Activated CD4-positive, CD25-positive, alpha-beta regulatory T cell treated with anti-CD3 and anti-CD28 coated beads, Interleukin-2, amount 50 U/mL, for 72 hours (primary cell): ENCODE measurements at regions not wholly inside any gene's neighbourhood (a gene's known extent, or its start where the extent isn't known, plus 50 kb on each side); places are given as distances from the start of the nearest gene placed in this dataset.

ENCODE experiments used
- DNase-seq: peaks from one replicate; pipeline ENCODE4 v3.0.0; 2021

GRCh38 chr12:111102102-111102739, 181.8 kb upstream of the MYL2 start:
- DNase-seq: no peak

GRCh38 chr12:111101003-111101402, 180.6 kb upstream of the MYL2 start:
- no peak for DNase-seq

- no peak for DNase-seq
These were observed 180.2 kb upstream of the MYL2 start for GRCh38 chr12:111100554-111100953.

GRCh38 chr12:111100003-111100402, 179.6 kb upstream of the MYL2 start:
- no peak for DNase-seq

GRCh38 chr12:111099186-111099585, 178.8 kb upstream of the MYL2 start:
- DNase-seq: no peak

GRCh38 chr12:111094157-111095010, 174.0 kb upstream of the MYL2 start:
- no peak for DNase-seq

GRCh38 chr12:111093428-111094142, 173.2 kb upstream of the MYL2 start:
- DNase-seq: no peak

GRCh38 chr12:111091051-111091450, 170.7 kb upstream of the MYL2 start:
- no peak for DNase-seq

- DNase-seq: no peak
These were observed 169.2 kb upstream of the MYL2 start for GRCh38 chr12:111089616-111090015.

GRCh38 chr12:111088409-111088808, 168.0 kb upstream of the MYL2 start:
- DNase-seq: no peak

GRCh38 chr12:111086947-111087700, 166.7 kb upstream of the MYL2 start:
- no peak for DNase-seq

- DNase-seq: no peak
These were observed 164.7 kb upstream of the MYL2 start for GRCh38 chr12:111085096-111085495.

- DNase-seq: no peak
These were observed 164.2 kb upstream of the MYL2 start for GRCh38 chr12:111084605-111085004.

- DNase-seq: no peak
These were observed 163.8 kb upstream of the MYL2 start for GRCh38 chr12:111084158-111084557.

- DNase-seq: no peak
These were observed 161.2 kb upstream of the MYL2 start for GRCh38 chr12:111081600-111081999.

- DNase-seq: no peak
These were observed 158.4 kb upstream of the MYL2 start for GRCh38 chr12:111078731-111079130.

GRCh38 chr12:111076611-111077451, 156.5 kb upstream of the MYL2 start:
- no peak for DNase-seq

GRCh38 chr12:111076199-111076598, 155.8 kb upstream of the MYL2 start:
- DNase-seq: no peak

- DNase-seq: no peak
These were observed 154.6 kb upstream of the MYL2 start for GRCh38 chr12:111074965-111075364.

GRCh38 chr12:111074559-111074958, 154.2 kb upstream of the MYL2 start:
- no peak for DNase-seq

- DNase-seq: no peak
These were observed 153.0 kb upstream of the MYL2 start for GRCh38 chr12:111073370-111073769.

- no peak for DNase-seq
These were observed 151.9 kb upstream of the MYL2 start for GRCh38 chr12:111072299-111072698.
